IMR-90 (cell line): ENCODE measurements at regions not wholly inside any gene's neighbourhood (a gene's known extent, or its start where the extent isn't known, plus 50 kb on each side); places are given as distances from the start of the nearest gene placed in this dataset.

Experiments
- ATAC-seq: fragments of 200-7000 bp; cut with Tn5 transposase; 2 replicates; pipeline ENCODE4 v1.9.1; 2020; ENCODE audit warnings: low read depth, mild to moderate bottlenecking, moderate library complexity
- BruUV-seq: library from RNA; stranded (reverse); fragments of 400-500 nt; replicated peaks from 2 replicates; lab custom pipeline; 2021; lab: Mats Ljungman, UMichigan
- CTCF ChIA-PET: fragments of 300-600 bp; formaldehyde crosslinking; extraction: SDS; loops from one replicate; lab custom pipeline; 2021; ENCODE audit warnings: antibody characterized with exemption; lab: Yijun Ruan, JAX
- POLR2A ChIA-PET: fragments of 300-600 bp; sonication (Branson Sonifier 250); formaldehyde crosslinking; loops from one replicate; lab custom pipeline; 2022; ENCODE audit warnings: antibody characterized with exemption; ENCODE audit not compliant: unreplicated experiment; lab: Charles Lee
- DNase-seq: peaks from one replicate; pipeline ENCODE4 v3.0.0; 2013
- H2AFZ ChIP-seq: replicated peaks from 2 replicates; pipeline ENCODE3; 2013; ENCODE audit warnings: low read length, mild to moderate bottlenecking; ENCODE audit not compliant: poor library complexity
- H2AK5ac ChIP-seq: 2 replicates; pipeline ENCODE4 v1.6.1; 2013; ENCODE audit warnings: low read depth, low read length, inconsistent platforms
- H2AK9ac ChIP-seq: replicated peaks from 2 replicates; pipeline ENCODE3; 2013; ENCODE audit warnings: mild to moderate bottlenecking, low read depth, low read length, moderate library complexity; ENCODE audit not compliant: poor library complexity
- H2BK120ac ChIP-seq: 2 replicates; pipeline ENCODE4 v1.6.1; 2013; ENCODE audit warnings: low read depth, low read length, inconsistent platforms
- H2BK15ac ChIP-seq: 3 replicates; pipeline ENCODE4 v1.6.1; 2013; ENCODE audit warnings: low read depth, low read length, inconsistent platforms
- H2BK20ac ChIP-seq: 2 replicates; pipeline ENCODE4 v1.6.1; 2013; ENCODE audit warnings: low read depth, mild to moderate bottlenecking, inconsistent platforms, low read length, moderate library complexity
- H2BK5ac ChIP-seq: 2 replicates; pipeline ENCODE4 v1.6.1; 2013; ENCODE audit warnings: mild to moderate bottlenecking, low read depth, low read length, inconsistent platforms; ENCODE audit not compliant: poor library complexity, severe bottlenecking
- H3K14ac ChIP-seq: replicated peaks from 2 replicates; pipeline ENCODE4 v1.6.1; 2013; ENCODE audit warnings: low read depth, low read length, inconsistent platforms
- H3K18ac ChIP-seq: 2 replicates; pipeline ENCODE4 v1.6.1; 2013; ENCODE audit warnings: low read depth, low read length, control low read depth
- H3K23ac ChIP-seq: 2 replicates; pipeline ENCODE4 v1.6.1; 2013; ENCODE audit warnings: low read depth, low read length, inconsistent platforms
- H3K27ac ChIP-seq: 2 replicates; pipeline ENCODE4 v1.5.1; 2013; ENCODE audit warnings: mild to moderate bottlenecking, control low read depth, low read length; ENCODE audit not compliant: insufficient read depth
- H3K27me3 ChIP-seq: 2 replicates; pipeline ENCODE4 v1.6.1; 2013; ENCODE audit warnings: low read length; ENCODE audit not compliant: control insufficient read depth, insufficient read depth
- H3K36me3 ChIP-seq: 2 replicates; pipeline ENCODE4 v1.6.1; 2013; ENCODE audit warnings: low read length, mixed read lengths; ENCODE audit not compliant: control insufficient read depth, insufficient read depth
- H3K4ac ChIP-seq: 2 replicates; pipeline ENCODE4 v1.6.1; 2013; ENCODE audit warnings: low read depth, low read length, inconsistent platforms
- H3K4me1 ChIP-seq: 2 replicates; pipeline ENCODE4 v1.6.1; 2013; ENCODE audit warnings: low read length, mixed read lengths; ENCODE audit not compliant: control insufficient read depth, insufficient read depth
- H3K4me2 ChIP-seq: 2 replicates; pipeline ENCODE4 v1.6.1; 2013; ENCODE audit warnings: low read depth, mild to moderate bottlenecking, control low read depth, low read length, moderate library complexity
- H3K4me3 ChIP-seq: 2 replicates; pipeline ENCODE4 v1.5.1; 2013; ENCODE audit warnings: low read depth, mild to moderate bottlenecking, control low read depth, low read length, moderate library complexity; ENCODE audit not compliant: insufficient read depth
- H3K56ac ChIP-seq: 2 replicates; pipeline ENCODE4 v1.6.1; 2013; ENCODE audit warnings: low read length, inconsistent platforms; ENCODE audit not compliant: insufficient read depth; ENCODE audit errors: extremely low read depth
- H3K79me1 ChIP-seq, 2 experiments: 2 replicates each; pipeline ENCODE4 v1.6.1; 2013; ENCODE audit warnings: low read length in 2 of 2, inconsistent platforms in 1 of 2, low read depth in 1 of 2
- H3K9ac ChIP-seq: 2 replicates; pipeline ENCODE4 v1.6.1; 2013; ENCODE audit warnings: low read depth, low read length, control low read depth
- H3K9me1 ChIP-seq: 2 replicates; pipeline ENCODE4 v1.6.1; 2013; ENCODE audit warnings: low read length, inconsistent platforms; ENCODE audit not compliant: insufficient read depth
- H3K9me3 ChIP-seq: 2 replicates; pipeline ENCODE4 v1.6.1; 2013; ENCODE audit warnings: low read length; ENCODE audit not compliant: control insufficient read depth, insufficient read depth
- H4K20me1 ChIP-seq: 2 replicates; pipeline ENCODE4 v1.6.1; 2013; ENCODE audit warnings: low read length, inconsistent platforms; ENCODE audit not compliant: insufficient read depth
- H4K5ac ChIP-seq: 2 replicates; pipeline ENCODE4 v1.6.1; 2013; ENCODE audit warnings: mild to moderate bottlenecking, low read depth, low read length, control low read depth
- H4K8ac ChIP-seq, 2 experiments: 2 replicates each; pipeline ENCODE4 v1.6.1; 2013; ENCODE audit warnings: low read depth in 2 of 2, low read length in 2 of 2, control low read depth in 1 of 2, inconsistent platforms in 1 of 2
- H4K91ac ChIP-seq: 2 replicates; pipeline ENCODE4 v1.6.1; 2013; ENCODE audit warnings: low read depth, low read length, inconsistent platforms; ENCODE audit not compliant: insufficient read depth
- BHLHE40 ChIP-seq: fragments of 150-350 bp; IDR thresholded peaks from 2 replicates; pipeline ENCODE4 v1.6.1; 2016; ENCODE audit warnings: mild to moderate bottlenecking, low read depth, low read length
- CEBPB ChIP-seq: IDR thresholded peaks from 2 replicates; pipeline ENCODE4 v1.6.1; 2012; ENCODE audit warnings: low read depth, low read length, improper control_type of control experiment
- CHD1 ChIP-seq: IDR thresholded peaks from 2 replicates; pipeline ENCODE4 v1.6.1; 2012; ENCODE audit warnings: low read depth, low read length, improper control_type of control experiment
- ELK1 ChIP-seq: fragments of 150-350 bp; IDR thresholded peaks from 2 replicates; pipeline ENCODE4 v1.6.1; 2016; ENCODE audit warnings: low read depth, mild to moderate bottlenecking, low read length, moderate library complexity, borderline replicate concordance
- FOS ChIP-seq: fragments of 150-350 bp; IDR thresholded peaks from 2 replicates; pipeline ENCODE4 v1.6.1; 2016; ENCODE audit warnings: low read depth, low read length
- MAFK ChIP-seq: IDR thresholded peaks from 2 replicates; pipeline ENCODE4 v1.6.1; 2012; ENCODE audit warnings: low read depth, low read length, improper control_type of control experiment
- MAZ ChIP-seq: IDR thresholded peaks from 2 replicates; pipeline ENCODE4 v1.6.1; 2012; ENCODE audit warnings: low read depth, mild to moderate bottlenecking, low read length, improper control_type of control experiment, moderate library complexity, borderline replicate concordance
- MXI1 ChIP-seq: IDR thresholded peaks from 2 replicates; pipeline ENCODE4 v1.6.1; 2012; ENCODE audit warnings: low read depth, mild to moderate bottlenecking, low read length, moderate library complexity, borderline replicate concordance
- RAD21 ChIP-seq: IDR thresholded peaks from 2 replicates; pipeline ENCODE4 v1.6.1; 2012; ENCODE audit warnings: low read length, improper control_type of control experiment
- RCOR1 ChIP-seq: IDR thresholded peaks from 2 replicates; pipeline ENCODE4 v1.6.1; 2012; ENCODE audit warnings: mild to moderate bottlenecking, low read length, improper control_type of control experiment; ENCODE audit not compliant: insufficient replicate concordance
- RFX5 ChIP-seq: IDR thresholded peaks from 2 replicates; pipeline ENCODE4 v1.8.0; 2012; ENCODE audit warnings: low read depth, mild to moderate bottlenecking, low read length, moderate library complexity
- SMC3 ChIP-seq: fragments of 150-350 bp; IDR thresholded peaks from 2 replicates; pipeline ENCODE4 v1.6.1; 2016; ENCODE audit warnings: low read depth, mild to moderate bottlenecking, antibody characterized with exemption, low read length, moderate library complexity
- USF2 ChIP-seq: fragments of 150-350 bp; IDR thresholded peaks from 2 replicates; pipeline ENCODE4 v1.6.1; 2017; ENCODE audit warnings: mild to moderate bottlenecking, antibody characterized with exemption, low read length, low read depth
- WGBS, 2 experiments: methylation state at CpG; one replicate each; pipeline versions ENCODE4 v1.1.5 to v1.1.7; 2013; ENCODE audit warnings: missing lambda C conversion rate in 2 of 2; ENCODE audit not compliant: insufficient read length in 1 of 2; ENCODE audit errors: extremely low coverage in 2 of 2; 5-methylcytosine and 5-hydroxymethylcytosine counted together
- dilution Hi-C: fragments of 300-500 bp; cut with HindIII; formaldehyde crosslinking; loops from one replicate; pipeline ENCODE4 v1.14.3; 2018; ENCODE audit warnings: low sequenced_read_pairs; ENCODE audit not compliant: unreplicated experiment
- in situ Hi-C: fragments of 300-500 bp; cut with MboI; formaldehyde crosslinking; loops from 3 replicates; pipeline ENCODE4 v1.14.3; 2019; ENCODE audit warnings: low sequenced_read_pairs, inconsistent platforms, mixed read lengths
- intact Hi-C: fragments of 100-400 bp; cut with micrococcal nuclease; formaldehyde crosslinking; loops from 2 replicates; pipeline ENCODE4 v1.10.0; 2022

DNA sequence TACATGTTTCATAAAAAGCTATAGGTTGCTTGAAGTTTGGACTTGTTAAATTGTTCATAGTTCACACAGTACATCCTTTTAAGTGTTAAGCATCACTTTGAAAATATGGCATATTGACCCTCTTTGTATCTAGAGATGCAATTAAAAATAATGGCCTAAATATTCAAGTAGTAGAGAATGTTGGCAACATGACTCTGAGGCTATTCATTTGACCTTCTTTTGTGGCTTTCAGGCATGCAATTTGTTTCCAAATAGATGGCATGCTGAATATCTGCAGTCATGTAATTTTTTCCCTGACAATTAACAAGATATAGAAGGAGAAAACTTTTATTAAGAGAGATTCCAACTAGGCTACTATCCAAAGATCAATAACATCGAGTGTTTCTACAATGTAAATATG, 230.5 kb upstream of the ZRANB2 start:
- in situ Hi-C loops (no loop called here), dilution Hi-C loops (no loop called here), intact Hi-C loops (no loop called here)
- ATAC-seq (no peak), DNase-seq (no peak)
- H3K4me2 ChIP-seq = no peak overlapping the region
- no peak overlapping the region for H3K4ac ChIP-seq
- no peaks in the 10 kb centered on the region for H3K36me3 ChIP-seq
- BruUV-seq = no TSS peak
- H3K27ac ChIP-seq = no peak overlapping the region
- H3K23ac ChIP-seq = no peak overlapping the region
- WGBS, 2 experiments = no CpG with 5 or more reads among the region's 1 CpG
- H3K56ac ChIP-seq = no peak overlapping the region
- H2AK5ac ChIP-seq = no peak overlapping the region
- no peak overlapping the region for H3K18ac ChIP-seq
- H3K9me3 ChIP-seq = no peaks in the 10 kb centered on the region
- H2BK15ac ChIP-seq = no peak overlapping the region
- no peak overlapping the region for H2AK9ac ChIP-seq
- no peak overlapping the region for H3K14ac ChIP-seq
- H3K9ac ChIP-seq = no peak overlapping the region
- no peaks in the 10 kb centered on the region for H3K27me3 ChIP-seq
- H2BK20ac ChIP-seq = no peak overlapping the region
- no peak overlapping the region for H2BK120ac ChIP-seq
- H4K5ac ChIP-seq = no peak overlapping the region
- H3K4me1 ChIP-seq = no peaks in the 10 kb centered on the region
- no peaks in the 10 kb centered on the region for H3K9me1 ChIP-seq
- no peaks in the 10 kb centered on the region for H4K20me1 ChIP-seq
- H4K8ac ChIP-seq = no peak overlapping the region
- no peak overlapping the region for H3K4me3 ChIP-seq
- no peak overlapping the region for H2AFZ ChIP-seq
- TF ChIP-seq RFX5 (no peak), BHLHE40 (no peak), CEBPB (no peak), RCOR1 (no peak), CHD1 (no peak), MXI1 (no peak), ELK1 (no peak), SMC3 (no peak), USF2 (no peak), MAFK (no peak), MAZ (no peak), RAD21 (no peak), FOS (no peak)
- no peak overlapping the region for H4K91ac ChIP-seq
- H2BK5ac ChIP-seq = no peak overlapping the region
- no peaks in the 10 kb centered on the region for H3K79me1 ChIP-seq
- ChIA-PET CTCF (no interaction called here), POLR2A (no interaction called here)
